Immature natural killer cell (primary cell): ENCODE measurements at regions not wholly inside any gene's neighbourhood (a gene's known extent, or its start where the extent isn't known, plus 50 kb on each side); places are given as distances from the start of the nearest gene placed in this dataset.
"Not testable (repeated sequence)": the region's sequence is repeated elsewhere in the genome, so short reads cannot be mapped to it uniquely, and the experiment has no call there.

Experiments
- DNase-seq, 3 donors: peaks; one replicate each; pipeline ENCODE4 v3.0.0; 2022; ENCODE audit warnings: mixed read lengths in 1 of 3
- H3K27ac Mint-ChIP-seq, 6 donors: one replicate each; pipeline ENCODE4 v1.8.0; 2020; ENCODE audit warnings: mixed read lengths in 6 of 6, mild to moderate bottlenecking in 5 of 6, inconsistent platforms in 4 of 6, moderate library complexity in 3 of 6
- H3K27me3 Mint-ChIP-seq, 3 donors: one replicate each; pipeline ENCODE4 v1.8.0; 2020 to 2021; ENCODE audit warnings: low read depth in 3 of 3, mild to moderate bottlenecking in 3 of 3, mixed read lengths in 3 of 3, moderate library complexity in 3 of 3, inconsistent platforms in 1 of 3
- H3K36me3 Mint-ChIP-seq, 3 donors: one replicate each; pipeline ENCODE4 v1.8.0; 2020; ENCODE audit warnings: mixed read lengths in 3 of 3, inconsistent platforms in 2 of 3, mild to moderate bottlenecking in 2 of 3
- H3K4me1 Mint-ChIP-seq, 2 donors: one replicate each; pipeline ENCODE4 v1.8.0; 2020; ENCODE audit warnings: inconsistent platforms in 2 of 2, mild to moderate bottlenecking in 2 of 2, mixed read lengths in 2 of 2, moderate library complexity in 1 of 2
- H3K4me3 Mint-ChIP-seq, 5 donors: one replicate each; pipeline ENCODE4 v1.8.0; 2020; ENCODE audit warnings: mild to moderate bottlenecking in 5 of 5, mixed read lengths in 5 of 5, inconsistent platforms in 3 of 5, moderate library complexity in 3 of 5
- H3K9me3 Mint-ChIP-seq, 6 donors: one replicate each; pipeline ENCODE4 v1.8.0; 2020; ENCODE audit warnings: mild to moderate bottlenecking in 6 of 6, mixed read lengths in 6 of 6, inconsistent platforms in 4 of 6, moderate library complexity in 3 of 6

GRCh38 chr21:14629461-14629860 lies 83.3 kb upstream of the SAMSN1 start:
- Mint-ChIP-seq H3K4me1 (no peaks in the 10 kb centered on the region), H3K27ac (no peak overlapping the region), H3K4me3 (no peak overlapping the region), H3K36me3 (no peaks in the 10 kb centered on the region), H3K27me3 (peaks cover 2 to 4% (median 4%) of the 10 kb centered on the region in 3 donors), H3K9me3 (no peaks in the 10 kb centered on the region)
- DNase-seq, result no peak

- H3K4me3 Mint-ChIP-seq, H3K27me3 Mint-ChIP-seq, H3K36me3 Mint-ChIP-seq, DNase-seq, H3K27ac Mint-ChIP-seq: not testable (repeated sequence)
- Mint-ChIP-seq H3K4me1 (peaks cover 8 to 13% of the 10 kb centered on the region in 2 donors), H3K9me3 (peaks cover 0 to 10% (median 1%) of the 10 kb centered on the region in 6 donors)
Observed at GRCh38 chr21:14623079-14623478, 77.0 kb upstream of the SAMSN1 start.

GRCh38 chr21:14620152-14620551 lies 74.0 kb upstream of the SAMSN1 start:
- peak overlapping the region in 4 of 6 donors; percentile 0 to 59 (median 50) for H3K27ac Mint-ChIP-seq
- no peak overlapping the region for H3K4me3 Mint-ChIP-seq
- peaks cover 0 to 10% (median 1%) of the 10 kb centered on the region in 6 donors for H3K9me3 Mint-ChIP-seq
- H3K4me1 Mint-ChIP-seq, result peaks cover 8 to 13% of the 10 kb centered on the region in 2 donors
- H3K27me3 Mint-ChIP-seq, result peaks cover 1 to 3% (median 2%) of the 10 kb centered on the region in 3 donors
- no peak for DNase-seq
- peaks cover 0 to 9% (median 4%) of the 10 kb centered on the region in 3 donors for H3K36me3 Mint-ChIP-seq

GRCh38 chr21:14617871-14618270 lies 71.8 kb upstream of the SAMSN1 start:
- H3K4me1 Mint-ChIP-seq, result peaks cover 8 to 13% of the 10 kb centered on the region in 2 donors
- DNase-seq, result no peak
- H3K4me3 Mint-ChIP-seq, result no peak overlapping the region
- H3K27me3 Mint-ChIP-seq, result peaks cover 0 to 3% (median 2%) of the 10 kb centered on the region in 3 donors
- peaks cover 0 to 7% (median 0%) of the 10 kb centered on the region in 6 donors for H3K9me3 Mint-ChIP-seq
- peaks cover 0 to 12% (median 4%) of the 10 kb centered on the region in 3 donors for H3K36me3 Mint-ChIP-seq
- no peak overlapping the region for H3K27ac Mint-ChIP-seq

- no peaks in the 10 kb centered on the region for H3K9me3 Mint-ChIP-seq
- peaks cover 0 to 2% (median 0%) of the 10 kb centered on the region in 3 donors for H3K27me3 Mint-ChIP-seq
- peaks cover 0 to 8% (median 0%) of the 10 kb centered on the region in 3 donors for H3K36me3 Mint-ChIP-seq
- no peak for DNase-seq
- no peak overlapping the region for H3K4me3 Mint-ChIP-seq
- no peak overlapping the region for H3K27ac Mint-ChIP-seq
- peaks cover 8 to 13% of the 10 kb centered on the region in 2 donors for H3K4me1 Mint-ChIP-seq
Observed at GRCh38 chr21:14617040-14617393, 70.9 kb upstream of the SAMSN1 start.

- Mint-ChIP-seq H3K4me3 (no peak overlapping the region), H3K27me3 (peaks cover 0 to 2% (median 0%) of the 10 kb centered on the region in 3 donors), H3K9me3 (no peaks in the 10 kb centered on the region), H3K27ac (no peak overlapping the region), H3K36me3 (peaks cover 0 to 8% (median 0%) of the 10 kb centered on the region in 3 donors), H3K4me1 (peaks cover 8 to 13% of the 10 kb centered on the region in 2 donors)
- DNase-seq, result no peak
Observed at GRCh38 chr21:14616380-14617039, 70.4 kb upstream of the SAMSN1 start.

GRCh38 chr21:14615359-14615974 lies 69.4 kb upstream of the SAMSN1 start:
- no peak for DNase-seq
- H3K27me3 Mint-ChIP-seq, result peaks cover 0 to 2% (median 0%) of the 10 kb centered on the region in 3 donors
- H3K9me3 Mint-ChIP-seq, result no peaks in the 10 kb centered on the region
- H3K27ac Mint-ChIP-seq, result no peak overlapping the region
- no peak overlapping the region for H3K4me3 Mint-ChIP-seq
- peaks cover 8 to 12% of the 10 kb centered on the region in 2 donors for H3K4me1 Mint-ChIP-seq
- peaks cover 0 to 8% (median 1%) of the 10 kb centered on the region in 3 donors for H3K36me3 Mint-ChIP-seq

GRCh38 chr21:14614287-14614686 lies 68.2 kb upstream of the SAMSN1 start:
- Mint-ChIP-seq H3K27me3 (peaks cover 0 to 2% (median 0%) of the 10 kb centered on the region in 3 donors), H3K36me3 (peaks cover 0 to 4% (median 3%) of the 10 kb centered on the region in 3 donors), H3K9me3 (no peaks in the 10 kb centered on the region), H3K4me1 (no peaks in the 10 kb centered on the region), H3K4me3 (no peak overlapping the region), H3K27ac (no peak overlapping the region)
- DNase-seq, result no peak

- Mint-ChIP-seq H3K9me3 (no peaks in the 10 kb centered on the region), H3K27ac (no peak overlapping the region), H3K27me3 (peaks cover 0 to 2% (median 0%) of the 10 kb centered on the region in 3 donors), H3K36me3 (peaks cover 0 to 4% (median 3%) of the 10 kb centered on the region in 3 donors), H3K4me1 (no peaks in the 10 kb centered on the region), H3K4me3 (no peak overlapping the region)
- DNase-seq, result no peak
Observed at GRCh38 chr21:14613486-14614224, 67.5 kb upstream of the SAMSN1 start.

- not testable (repeated sequence) for H3K4me3 Mint-ChIP-seq, H3K36me3 Mint-ChIP-seq, H3K27ac Mint-ChIP-seq
Observed at GRCh38 chr21:14610119-14610518, 64.0 kb upstream of the SAMSN1 start.

GRCh38 chr21:14609274-14609673 lies 63.2 kb upstream of the SAMSN1 start:
- no peaks in the 10 kb centered on the region for H3K27me3 Mint-ChIP-seq
- H3K36me3 Mint-ChIP-seq, result peaks cover 0 to 3% (median 0%) of the 10 kb centered on the region in 3 donors
- no peaks in the 10 kb centered on the region for H3K9me3 Mint-ChIP-seq
- no peak overlapping the region for H3K27ac Mint-ChIP-seq
- DNase-seq, result no peak
- no peaks in the 10 kb centered on the region for H3K4me1 Mint-ChIP-seq
- H3K4me3 Mint-ChIP-seq, result no peak overlapping the region

More at GRCh38 chr21:14610119-14610518, 64.0 kb upstream of the SAMSN1 start:
- not testable (repeated sequence) for H3K9me3 Mint-ChIP-seq, H3K27me3 Mint-ChIP-seq, DNase-seq, H3K4me1 Mint-ChIP-seq

- no peaks in the 10 kb centered on the region for H3K27me3 Mint-ChIP-seq
Observed at GRCh38 chr21:14607262-14607661, 61.1 kb upstream of the SAMSN1 start.

GRCh38 chr21:14603202-14603601 lies 57.1 kb upstream of the SAMSN1 start:
- Mint-ChIP-seq H3K27ac (no peak overlapping the region), H3K4me3 (peak overlapping the region; percentile 3 to 70 (median 28))

More at GRCh38 chr21:14607262-14607661, 61.1 kb upstream of the SAMSN1 start:
- H3K27ac Mint-ChIP-seq, result no peak overlapping the region
- H3K4me1 Mint-ChIP-seq, result peaks cover 9 to 11% of the 10 kb centered on the region in 2 donors
- no peaks in the 10 kb centered on the region for H3K9me3 Mint-ChIP-seq
- peaks cover 0 to 3% (median 0%) of the 10 kb centered on the region in 3 donors for H3K36me3 Mint-ChIP-seq
- no peak for DNase-seq
- no peak overlapping the region for H3K4me3 Mint-ChIP-seq

More at GRCh38 chr21:14603202-14603601, 57.1 kb upstream of the SAMSN1 start:
- no peak for DNase-seq
- H3K36me3 Mint-ChIP-seq, result no peaks in the 10 kb centered on the region
- H3K9me3 Mint-ChIP-seq, result no peaks in the 10 kb centered on the region
- peaks cover 11 to 14% of the 10 kb centered on the region in 2 donors for H3K4me1 Mint-ChIP-seq
- peaks cover 0 to 1% (median 0%) of the 10 kb centered on the region in 3 donors for H3K27me3 Mint-ChIP-seq
